Neural cell (in vitro differentiated cells): ENCODE measurements at regions not wholly inside any gene's neighbourhood (a gene's known extent, or its start where the extent isn't known, plus 50 kb on each side); places are given as distances from the start of the nearest gene placed in this dataset.
A peak's percentile ranks its signal among the peaks of the same experiment; 100 is the strongest.

Experiments
- H2AFZ ChIP-seq: fragments of 200-600, 300-800 bp; sonication (generic), shearing (Covaris generic); 2 replicates; pipeline ENCODE4 v1.6.0; 2014; ENCODE audit warnings: low read depth, mild to moderate bottlenecking, antibody characterized with exemption, low read length, moderate library complexity
- H3F3A ChIP-seq: fragments of 200-600 bp; shearing (Covaris generic); 2 replicates; pipeline ENCODE4 v1.6.1; 2016; ENCODE audit warnings: mild to moderate bottlenecking, moderate library complexity, mixed read lengths, antibody characterized with exemption, low read length; ENCODE audit not compliant: insufficient read depth, poor library complexity, severe bottlenecking
- H3K27ac ChIP-seq: fragments of 200-600, 300-800 bp; sonication (generic), shearing (Covaris generic); 2 replicates; pipeline ENCODE4 v1.5.1; 2014; ENCODE audit warnings: mild to moderate bottlenecking, low read length, moderate library complexity
- H3K27me3 ChIP-seq: fragments of 300-800, 200-600 bp; sonication (generic), shearing (Covaris generic); 2 replicates; pipeline ENCODE4 v1.6.0; 2014; ENCODE audit warnings: mild to moderate bottlenecking, low read depth, low read length, moderate library complexity; ENCODE audit not compliant: insufficient read depth
- H3K36me3 ChIP-seq: fragments of 300-800, 200-600 bp; sonication (generic), shearing (Covaris generic); 2 replicates; pipeline ENCODE4 v1.5.1; 2014; ENCODE audit warnings: mild to moderate bottlenecking, antibody characterized with exemption, low read length, moderate library complexity; ENCODE audit not compliant: insufficient read depth
- H3K4me2 ChIP-seq: fragments of 300-800, 200-600 bp; sonication (generic), shearing (Covaris generic); 2 replicates; pipeline ENCODE4 v1.6.0; 2014; ENCODE audit warnings: mild to moderate bottlenecking, low read length
- H3K4me3 ChIP-seq: fragments of 300-800, 200-600 bp; sonication (generic), shearing (Covaris generic); 2 replicates; pipeline ENCODE4 v1.5.1; 2014; ENCODE audit warnings: mild to moderate bottlenecking, low read length, moderate library complexity
- H3K79me2 ChIP-seq: fragments of 200-600 bp; shearing (Covaris generic); replicated peaks from 2 replicates; pipeline ENCODE4 v1.6.0; 2014; ENCODE audit warnings: mild to moderate bottlenecking, low read length, moderate library complexity; ENCODE audit not compliant: insufficient read depth
- H3K9ac ChIP-seq: fragments of 300-800, 200-600 bp; sonication (generic), shearing (Covaris generic); 2 replicates; pipeline ENCODE4 v1.6.1; 2016; ENCODE audit warnings: mild to moderate bottlenecking, low read length, mixed read lengths
- H3K9me2 ChIP-seq: fragments of 200-600 bp; shearing (Covaris generic); 2 replicates; pipeline ENCODE4 v1.6.1; 2016; ENCODE audit warnings: mild to moderate bottlenecking, low read length, mixed read lengths; ENCODE audit not compliant: insufficient read depth
- H3K9me3 ChIP-seq: fragments of 200-600, 300-800 bp; sonication (generic), shearing (Covaris generic); 2 replicates; pipeline ENCODE4 v1.6.1; 2016; ENCODE audit warnings: mild to moderate bottlenecking, mixed run types, low read length, moderate library complexity, mixed read lengths
- H4K20me1 ChIP-seq: fragments of 200-600 bp; shearing (Covaris generic); 2 replicates; pipeline ENCODE4 v1.6.1; 2016; ENCODE audit warnings: mild to moderate bottlenecking, mixed run types; ENCODE audit not compliant: insufficient read depth
- EP300 ChIP-seq: fragments of 450-650 bp; conservative IDR thresholded peaks from 2 replicates; pipeline ENCODE4 v1.6.1; 2014; ENCODE audit warnings: antibody characterized with exemption, mild to moderate bottlenecking, moderate library complexity; ENCODE audit not compliant: poor library complexity, severe bottlenecking
- EZH2 ChIP-seq: fragments of 200-600, 300-800 bp; shearing (Covaris generic), sonication (generic); IDR thresholded peaks from 2 replicates; pipeline ENCODE4 v1.6.1; 2014; ENCODE audit warnings: antibody characterized with exemption, low read length, borderline replicate concordance, mild to moderate bottlenecking; ENCODE audit not compliant: insufficient read depth, poor library complexity, severe bottlenecking
- MXI1 ChIP-seq: fragments of 450-650 bp; conservative IDR thresholded peaks from 2 replicates; pipeline ENCODE4 v1.6.1; 2014; ENCODE audit warnings: antibody characterized with exemption, mild to moderate bottlenecking; ENCODE audit not compliant: poor library complexity, severe bottlenecking
- POLR2AphosphoS5 ChIP-seq: IDR thresholded peaks from 2 replicates; pipeline ENCODE4 v1.6.1; 2012
- RAD21 ChIP-seq: fragments of 450-650 bp; conservative IDR thresholded peaks from 2 replicates; pipeline ENCODE4 v1.6.1; 2014; ENCODE audit warnings: antibody characterized with exemption, mild to moderate bottlenecking, moderate library complexity
- REST ChIP-seq: IDR thresholded peaks from 2 replicates; pipeline ENCODE4 v1.6.1; 2012; ENCODE audit warnings: borderline replicate concordance
- SMC3 ChIP-seq: fragments of 450-650 bp; conservative IDR thresholded peaks from 2 replicates; pipeline ENCODE4 v1.6.1; 2014; ENCODE audit warnings: antibody characterized with exemption, mild to moderate bottlenecking, moderate library complexity; ENCODE audit not compliant: poor library complexity
- TAF1 ChIP-seq: IDR thresholded peaks from 2 replicates; pipeline ENCODE4 v1.6.1; 2012; ENCODE audit warnings: low read depth
- TF ChIP-seq, protein P1 (sequence below): fragments of 450-650 bp; IDR thresholded peaks from 2 replicates; pipeline ENCODE4 v1.5.1; 2014; ENCODE audit warnings: antibody characterized with exemption, mild to moderate bottlenecking, moderate library complexity; ENCODE audit not compliant: poor library complexity, severe bottlenecking

GRCh38 chr7:33807155-33807530 lies 98.2 kb upstream of the BMPER start:
- H4K20me1 ChIP-seq: no peaks in the 10 kb centered on the region
- H3K9ac ChIP-seq: no peak overlapping the region
- no peaks in the 10 kb centered on the region for H3K36me3 ChIP-seq
- no peaks in the 10 kb centered on the region for H3K9me3 ChIP-seq
- no peak overlapping the region for H3K27ac ChIP-seq
- no peaks in the 10 kb centered on the region for H3F3A ChIP-seq
- H3K4me3 ChIP-seq: no peak overlapping the region
- no peaks in the 10 kb centered on the region for H3K27me3 ChIP-seq
- H3K79me2 ChIP-seq: no peaks in the 10 kb centered on the region
- H3K4me2 ChIP-seq: no peak overlapping the region
- no peak for TF ChIP-seq REST
- TF ChIP-seq EZH2: no peak
- TF ChIP-seq EP300: no peak
- TF ChIP-seq RAD21: no peak
- no peak for TF ChIP-seq TAF1
- no peak for TF ChIP-seq SMC3
- TF ChIP-seq, protein P1, sequence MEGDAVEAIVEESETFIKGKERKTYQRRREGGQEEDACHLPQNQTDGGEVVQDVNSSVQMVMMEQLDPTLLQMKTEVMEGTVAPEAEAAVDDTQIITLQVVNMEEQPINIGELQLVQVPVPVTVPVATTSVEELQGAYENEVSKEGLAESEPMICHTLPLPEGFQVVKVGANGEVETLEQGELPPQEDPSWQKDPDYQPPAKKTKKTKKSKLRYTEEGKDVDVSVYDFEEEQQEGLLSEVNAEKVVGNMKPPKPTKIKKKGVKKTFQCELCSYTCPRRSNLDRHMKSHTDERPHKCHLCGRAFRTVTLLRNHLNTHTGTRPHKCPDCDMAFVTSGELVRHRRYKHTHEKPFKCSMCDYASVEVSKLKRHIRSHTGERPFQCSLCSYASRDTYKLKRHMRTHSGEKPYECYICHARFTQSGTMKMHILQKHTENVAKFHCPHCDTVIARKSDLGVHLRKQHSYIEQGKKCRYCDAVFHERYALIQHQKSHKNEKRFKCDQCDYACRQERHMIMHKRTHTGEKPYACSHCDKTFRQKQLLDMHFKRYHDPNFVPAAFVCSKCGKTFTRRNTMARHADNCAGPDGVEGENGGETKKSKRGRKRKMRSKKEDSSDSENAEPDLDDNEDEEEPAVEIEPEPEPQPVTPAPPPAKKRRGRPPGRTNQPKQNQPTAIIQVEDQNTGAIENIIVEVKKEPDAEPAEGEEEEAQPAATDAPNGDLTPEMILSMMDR: no peak
- no peak for TF ChIP-seq POLR2AphosphoS5
- no peak for TF ChIP-seq MXI1
- H3K9me2 ChIP-seq: no peaks in the 10 kb centered on the region
- no peak overlapping the region for H2AFZ ChIP-seq

- Histone ChIP-seq H3K27ac (no peak overlapping the region), H3K36me3 (no peaks in the 10 kb centered on the region), H4K20me1 (no peaks in the 10 kb centered on the region), H2AFZ (no peak overlapping the region), H3K4me3 (no peak overlapping the region), H3K27me3 (no peaks in the 10 kb centered on the region), H3K9me3 (no peaks in the 10 kb centered on the region), H3K79me2 (no peaks in the 10 kb centered on the region), H3K9me2 (no peaks in the 10 kb centered on the region), H3K4me2 (no peak overlapping the region), H3F3A (no peaks in the 10 kb centered on the region), H3K9ac (no peak overlapping the region)
- TF ChIP-seq, protein P1: peak; percentile 30
- TF ChIP-seq MXI1: no peak
Observed at GRCh38 chr7:33807779-33808482, 97.4 kb upstream of the BMPER start.
